ENCODE measurements at regions not wholly inside any gene's neighbourhood (a gene's known extent, or its start where the extent isn't known, plus 50 kb on each side); places are given as distances from the start of the nearest gene placed in this dataset.

GRCh38 chr11:98564881-98565280 is 455.9 kb upstream of the CNTN5 start:
- Histone ChIP-seq H3F3A (replicated peaks; ENCODE audit: insufficient read depth) (no peaks in the 10 kb centered on the region), H3K4me2 (no peak overlapping the region), H3K27me3 (ENCODE audit: insufficient read depth) (no peaks in the 10 kb centered on the region), H3K79me2 (ENCODE audit: insufficient read depth) (no peaks in the 10 kb centered on the region), H3K9me3 (no peaks in the 10 kb centered on the region), H2AFZ (ENCODE audit: low read depth) (no peak overlapping the region), H3K9me2 (peaks cover 3% of the 10 kb centered on the region; the same call in 1 of the 2 replicates), H3K9ac (no peak overlapping the region), H3K4me1 (ENCODE audit: control insufficient read depth in 1 of 2, insufficient read depth in 2 of 2, low read depth in 1 of 2, low read length in 1 of 2) (no peaks in the 10 kb centered on the region), H4K20me1 (ENCODE audit: insufficient read depth) (no peaks in the 10 kb centered on the region), H3K36me3 (replicated peaks in 1 of 2; ENCODE audit: control insufficient read depth in 1 of 2, insufficient read depth in 2 of 2, low read length in 1 of 2) (no peaks in the 10 kb centered on the region), H3K27ac (ENCODE audit: low read depth in 2 of 2, low read length in 1 of 2) (no peak overlapping the region), H3K4me3 (ENCODE audit: low read depth in 2 of 2, low read length in 1 of 2) (no peak overlapping the region)
- CTCF ChIA-PET: no interaction called here
- DNase-seq: no peak
- TF ChIP-seq IRF3 (IDR thresholded peaks at IDR 0.05; ENCODE audit: low read depth, low read length) (no peak), FOSL2 (IDR thresholded peaks at IDR 0.05; ENCODE audit: borderline replicate concordance, low read depth) (no peak), CHD2 (IDR thresholded peaks at IDR 0.05; ENCODE audit: low read length, partially characterized antibody) (no peak), ZBTB33 (IDR thresholded peaks at IDR 0.05; ENCODE audit: borderline replicate concordance, low read depth) (no peak), TEAD4 (IDR thresholded peaks at IDR 0.05; ENCODE audit: borderline replicate concordance, insufficient read depth) (no peak), RXRA (IDR thresholded peaks at IDR 0.05; ENCODE audit: borderline replicate concordance, low read depth) (no peak)
- 23% methylated on average over 4 of the region's 4 CpGs for WGBS (ENCODE audit: low lambda C conversion rate)
- POLR2A ChIA-PET: no interaction called here

GRCh38 chr11:98565311-98565710 is 455.4 kb upstream of the CNTN5 start:
- WGBS (ENCODE audit: low lambda C conversion rate): 24% methylated on average over 5 of the region's 5 CpGs
- TF ChIP-seq USF1 (IDR thresholded peaks at IDR 0.05; ENCODE audit: borderline replicate concordance, low read depth) (no peak), YY1 (IDR thresholded peaks at IDR 0.05; ENCODE audit: low read depth) (no peak), NRF1 (IDR thresholded peaks at IDR 0.05; ENCODE audit: low read depth, low read length) (no peak), ZBTB33 (IDR thresholded peaks at IDR 0.05; ENCODE audit: borderline replicate concordance, low read depth) (no peak), TEAD4 (IDR thresholded peaks at IDR 0.05; ENCODE audit: borderline replicate concordance, insufficient read depth) (no peak), MAX (IDR thresholded peaks at IDR 0.05; ENCODE audit: low read depth) (no peak), ELF1 (IDR thresholded peaks at IDR 0.05) (no peak), POLR2AphosphoS5 (IDR thresholded peaks at IDR 0.05; ENCODE audit: low read depth, low read length) (no peak), CTCF (IDR thresholded peaks at IDR 0.05) (no peak), FOSL2 (IDR thresholded peaks at IDR 0.05; ENCODE audit: borderline replicate concordance, low read depth) (no peak), RFX5 (IDR thresholded peaks at IDR 0.05; ENCODE audit: low read length) (no peak), RAD21 (IDR thresholded peaks at IDR 0.05; ENCODE audit: low read length) (no peak), TCF12 (IDR thresholded peaks at IDR 0.05) (no peak), FOXM1 (IDR thresholded peaks at IDR 0.05; ENCODE audit: low read depth) (no peak), CHD2 (IDR thresholded peaks at IDR 0.05; ENCODE audit: low read length, partially characterized antibody) (no peak), NFIC (IDR thresholded peaks at IDR 0.05; ENCODE audit: borderline replicate concordance) (no peak)
- Histone ChIP-seq H3K27ac (ENCODE audit: low read depth in 2 of 2, low read length in 1 of 2) (no peak overlapping the region), H3K27me3 (ENCODE audit: insufficient read depth) (no peaks in the 10 kb centered on the region), H3K79me2 (ENCODE audit: insufficient read depth) (no peaks in the 10 kb centered on the region), H3K9me2 (peaks cover 3% of the 10 kb centered on the region; the same call in 1 of the 2 replicates), H3K4me3 (ENCODE audit: low read depth in 2 of 2, low read length in 1 of 2) (no peak overlapping the region), H4K20me1 (ENCODE audit: insufficient read depth) (no peaks in the 10 kb centered on the region), H2AFZ (ENCODE audit: low read depth) (no peak overlapping the region), H3K9ac (no peak overlapping the region), H3F3A (replicated peaks; ENCODE audit: insufficient read depth) (no peaks in the 10 kb centered on the region), H3K4me1 (ENCODE audit: control insufficient read depth in 1 of 2, insufficient read depth in 2 of 2, low read depth in 1 of 2, low read length in 1 of 2) (no peaks in the 10 kb centered on the region), H3K4me2 (no peak overlapping the region), H3K9me3 (no peaks in the 10 kb centered on the region), H3K36me3 (replicated peaks in 1 of 2; ENCODE audit: control insufficient read depth in 1 of 2, insufficient read depth in 2 of 2, low read length in 1 of 2) (no peaks in the 10 kb centered on the region)
- CTCF ChIA-PET: no interaction called here
- DNase-seq: no peak
- POLR2A ChIA-PET: no interaction called here

Measured in SK-N-SH (cell line).